Stomach (tissue), 4 donors: ENCODE measurements at regions not wholly inside any gene's neighbourhood (a gene's known extent, or its start where the extent isn't known, plus 50 kb on each side); places are given as distances from the start of the nearest gene placed in this dataset.

ENCODE experiments used
- POLR2A ChIP-seq, 4 donors: fragments of 450-650 bp; IDR thresholded peaks; one replicate each; pipeline ENCODE4 v1.6.1; 2016; ENCODE audit warnings: antibody characterized with exemption in 4 of 4, control low read depth in 2 of 4, mild to moderate bottlenecking in 1 of 4, moderate library complexity in 1 of 4
- TF ChIP-seq, protein P1 (sequence below), 7 experiments: fragments of 450-650 bp in 4 of 7; fragments of 200-600 bp in 3 of 7; sonication (generic) in 3 of 7; IDR thresholded peaks; one replicate each; pipeline ENCODE4 v1.5.1; 2016 to 2019; ENCODE audit warnings: antibody characterized with exemption in 7 of 7, control low read depth in 2 of 7, mild to moderate bottlenecking in 1 of 7

DNA sequence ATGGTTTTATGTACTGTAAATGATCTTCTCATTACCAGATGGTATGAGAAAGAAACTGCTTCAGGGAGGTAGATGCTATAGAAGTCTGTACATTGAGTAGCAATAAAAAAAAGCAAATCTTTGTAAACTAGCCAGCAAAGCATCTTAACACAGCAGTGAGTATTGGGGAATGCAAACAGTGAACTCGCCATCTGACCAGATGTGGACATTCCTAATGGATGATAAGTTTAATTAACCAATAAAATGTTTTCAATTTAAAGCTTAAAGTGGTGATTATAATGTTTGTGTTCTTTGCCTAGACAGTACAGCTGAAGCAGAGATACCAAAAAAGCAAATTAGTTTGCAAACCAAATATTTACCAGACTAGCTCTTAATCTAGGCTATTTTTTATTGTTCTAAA lies 1144.2 kb downstream of the FAT4 start:
- TF ChIP-seq POLR2A (IDR thresholded peaks at IDR 0.05) = no peak
- TF ChIP-seq, protein P1, sequence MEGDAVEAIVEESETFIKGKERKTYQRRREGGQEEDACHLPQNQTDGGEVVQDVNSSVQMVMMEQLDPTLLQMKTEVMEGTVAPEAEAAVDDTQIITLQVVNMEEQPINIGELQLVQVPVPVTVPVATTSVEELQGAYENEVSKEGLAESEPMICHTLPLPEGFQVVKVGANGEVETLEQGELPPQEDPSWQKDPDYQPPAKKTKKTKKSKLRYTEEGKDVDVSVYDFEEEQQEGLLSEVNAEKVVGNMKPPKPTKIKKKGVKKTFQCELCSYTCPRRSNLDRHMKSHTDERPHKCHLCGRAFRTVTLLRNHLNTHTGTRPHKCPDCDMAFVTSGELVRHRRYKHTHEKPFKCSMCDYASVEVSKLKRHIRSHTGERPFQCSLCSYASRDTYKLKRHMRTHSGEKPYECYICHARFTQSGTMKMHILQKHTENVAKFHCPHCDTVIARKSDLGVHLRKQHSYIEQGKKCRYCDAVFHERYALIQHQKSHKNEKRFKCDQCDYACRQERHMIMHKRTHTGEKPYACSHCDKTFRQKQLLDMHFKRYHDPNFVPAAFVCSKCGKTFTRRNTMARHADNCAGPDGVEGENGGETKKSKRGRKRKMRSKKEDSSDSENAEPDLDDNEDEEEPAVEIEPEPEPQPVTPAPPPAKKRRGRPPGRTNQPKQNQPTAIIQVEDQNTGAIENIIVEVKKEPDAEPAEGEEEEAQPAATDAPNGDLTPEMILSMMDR (IDR thresholded peaks at IDR 0.05) = no peak
